ENCODE measurements at regions not wholly inside any gene's neighbourhood (a gene's known extent, or its start where the extent isn't known, plus 50 kb on each side); places are given as distances from the start of the nearest gene placed in this dataset.

GRCh38 chr2:10981941-10982431, 70.3 kb downstream of the KCNF1 start:
- TF ChIP-seq CTCF (IDR thresholded peaks at IDR 0.05) (no peak), POLR2A (IDR thresholded peaks at IDR 0.05) (no peak)

All from heart left ventricle (tissue), 13 donors.